BE2C (cell line): ENCODE measurements at regions not wholly inside any gene's neighbourhood (a gene's known extent, or its start where the extent isn't known, plus 50 kb on each side); places are given as distances from the start of the nearest gene placed in this dataset.
"Not testable (repeated sequence)": the region's sequence is repeated elsewhere in the genome, so short reads cannot be mapped to it uniquely, and the experiment has no call there.

Experiments used
- DNase-seq: peaks from one replicate; pipeline ENCODE4 v3.0.0-alpha.2; 2020
- H3K27me3 ChIP-seq: fragments of 250-450 bp; sonication (Bioruptor Pico); 2 replicates; pipeline ENCODE4 v1.5.1; 2020; ENCODE audit warnings: mild to moderate bottlenecking
- H3K36me3 ChIP-seq: fragments of 250-450 bp; sonication (Bioruptor Pico); 2 replicates; pipeline ENCODE4 v1.5.1; 2020; ENCODE audit warnings: mild to moderate bottlenecking
- H3K4me1 ChIP-seq: fragments of 250-450 bp; sonication (Bioruptor Pico); 2 replicates; pipeline ENCODE4 v1.5.1; 2020
- H3K4me3 ChIP-seq: 2 replicates; pipeline ENCODE4 v1.5.1; 2011; ENCODE audit warnings: low read depth, low read length
- H3K9me3 ChIP-seq: fragments of 250-450 bp; sonication (Bioruptor Pico); 2 replicates; pipeline ENCODE4 v1.5.1; 2020
- TF ChIP-seq, protein P1 (sequence below): IDR thresholded peaks from 2 replicates; pipeline ENCODE4 v1.5.1; 2012; ENCODE audit warnings: mild to moderate bottlenecking, low read depth, low read length

DNA sequence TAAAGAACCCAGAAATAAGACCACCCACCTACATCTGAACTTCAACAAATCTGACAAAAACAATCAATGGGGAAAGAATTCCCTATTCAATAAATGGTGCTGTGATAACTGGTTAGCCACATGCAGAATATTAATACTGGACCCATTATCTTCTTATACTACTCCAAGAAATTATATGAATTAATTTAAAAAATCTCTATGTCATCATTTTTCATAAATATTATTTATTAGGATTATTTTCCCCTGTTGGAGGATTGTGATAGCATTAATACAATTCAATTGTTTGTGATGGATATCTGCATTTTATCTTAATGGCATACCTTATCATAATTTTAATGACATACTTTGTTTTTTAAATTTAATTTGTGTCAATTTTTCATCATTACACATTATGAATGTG, 682.2 kb upstream of the CTNND2 start:
- TF ChIP-seq, protein P1, sequence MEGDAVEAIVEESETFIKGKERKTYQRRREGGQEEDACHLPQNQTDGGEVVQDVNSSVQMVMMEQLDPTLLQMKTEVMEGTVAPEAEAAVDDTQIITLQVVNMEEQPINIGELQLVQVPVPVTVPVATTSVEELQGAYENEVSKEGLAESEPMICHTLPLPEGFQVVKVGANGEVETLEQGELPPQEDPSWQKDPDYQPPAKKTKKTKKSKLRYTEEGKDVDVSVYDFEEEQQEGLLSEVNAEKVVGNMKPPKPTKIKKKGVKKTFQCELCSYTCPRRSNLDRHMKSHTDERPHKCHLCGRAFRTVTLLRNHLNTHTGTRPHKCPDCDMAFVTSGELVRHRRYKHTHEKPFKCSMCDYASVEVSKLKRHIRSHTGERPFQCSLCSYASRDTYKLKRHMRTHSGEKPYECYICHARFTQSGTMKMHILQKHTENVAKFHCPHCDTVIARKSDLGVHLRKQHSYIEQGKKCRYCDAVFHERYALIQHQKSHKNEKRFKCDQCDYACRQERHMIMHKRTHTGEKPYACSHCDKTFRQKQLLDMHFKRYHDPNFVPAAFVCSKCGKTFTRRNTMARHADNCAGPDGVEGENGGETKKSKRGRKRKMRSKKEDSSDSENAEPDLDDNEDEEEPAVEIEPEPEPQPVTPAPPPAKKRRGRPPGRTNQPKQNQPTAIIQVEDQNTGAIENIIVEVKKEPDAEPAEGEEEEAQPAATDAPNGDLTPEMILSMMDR = no peak
- H3K9me3 ChIP-seq = no peaks in the 10 kb centered on the region
- H3K4me1 ChIP-seq = no peaks in the 10 kb centered on the region
- H3K4me3 ChIP-seq = no peak overlapping the region
- no peaks in the 10 kb centered on the region for H3K27me3 ChIP-seq
- DNase-seq = no peak
- no peaks in the 10 kb centered on the region for H3K36me3 ChIP-seq

DNA sequence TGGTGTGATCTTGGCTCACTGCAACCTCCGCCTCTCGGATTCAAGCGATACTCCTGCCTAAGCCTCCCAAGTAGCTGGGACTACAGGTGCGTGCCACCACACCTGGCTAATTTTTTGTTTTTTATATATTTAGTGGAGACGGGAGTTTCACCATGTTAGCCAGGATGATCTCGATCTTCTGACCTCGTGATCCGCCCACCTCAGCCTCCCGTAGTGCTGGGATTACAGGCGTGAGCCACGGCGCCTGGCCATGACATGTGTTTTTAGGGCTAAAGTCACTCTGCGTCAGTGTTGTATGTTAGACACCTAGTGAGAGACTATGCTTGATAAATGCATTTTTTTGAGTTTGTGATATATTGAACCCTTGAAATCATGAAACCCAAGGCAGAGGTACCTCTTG, 674.6 kb upstream of the CTNND2 start:
- not testable (repeated sequence) for DNase-seq, H3K4me3 ChIP-seq, H3K36me3 ChIP-seq, H3K27me3 ChIP-seq, H3K9me3 ChIP-seq, H3K4me1 ChIP-seq

DNA sequence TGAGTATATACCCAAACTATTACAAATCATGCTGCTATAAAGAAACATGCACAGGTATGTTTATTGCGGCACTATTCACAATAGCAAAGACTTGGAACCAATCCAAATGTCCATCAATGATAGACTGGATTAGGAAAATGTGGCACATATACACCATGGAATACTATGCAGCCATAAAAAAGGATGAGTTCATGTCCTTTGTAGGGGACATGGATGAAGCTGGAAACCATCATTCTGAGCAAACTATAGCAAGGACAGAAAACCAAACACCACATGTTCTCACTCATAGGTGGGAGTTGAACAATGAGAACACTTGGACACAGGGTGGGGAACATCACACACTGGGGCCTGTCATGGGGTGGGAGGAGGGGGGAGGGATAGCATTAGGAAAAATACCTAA, 672.7 kb upstream of the CTNND2 start:
- not testable (repeated sequence) for DNase-seq, H3K36me3 ChIP-seq, H3K4me1 ChIP-seq, H3K4me3 ChIP-seq, H3K27me3 ChIP-seq, H3K9me3 ChIP-seq

DNA sequence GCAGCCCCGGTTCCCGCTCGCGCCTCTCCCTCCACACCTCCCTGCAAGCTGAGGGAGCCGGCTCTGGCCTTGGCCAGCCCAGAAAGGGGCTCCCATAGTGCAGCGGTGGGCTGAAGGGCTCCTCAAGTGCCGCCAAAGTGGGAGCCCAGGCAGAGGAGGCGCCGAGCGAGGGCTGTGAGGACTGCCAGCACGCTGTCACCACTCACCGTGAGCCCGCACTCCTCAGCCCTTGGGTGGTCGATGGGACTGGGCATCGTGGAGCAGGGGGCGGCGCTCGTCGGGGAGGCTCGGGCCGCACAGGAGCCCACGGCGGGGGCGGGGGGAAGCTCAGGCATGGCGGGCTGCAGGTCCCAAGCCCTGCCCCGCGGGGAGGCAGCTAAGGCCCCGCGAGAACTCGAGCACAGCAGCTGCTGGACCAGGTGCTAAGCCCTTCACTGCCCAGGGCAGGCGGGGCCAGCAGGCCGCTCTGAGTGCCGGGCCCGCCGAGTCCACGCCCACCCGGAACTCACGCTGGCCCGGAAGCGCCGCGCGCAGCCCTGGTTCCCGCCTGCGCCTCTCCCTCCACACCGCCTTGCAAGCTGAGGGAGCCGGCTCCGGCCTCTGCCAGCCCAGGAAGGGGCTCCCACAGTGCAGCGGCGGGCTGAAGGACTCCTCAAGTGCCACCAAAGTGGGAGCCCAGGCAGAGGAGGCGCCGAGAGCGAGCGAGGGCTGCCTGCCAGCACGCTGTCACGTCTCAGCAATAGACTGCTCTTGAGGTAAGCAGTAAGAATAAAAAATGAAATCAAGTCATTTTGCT, 670.2 kb upstream of the CTNND2 start:
- not testable (repeated sequence) for H3K4me1 ChIP-seq, H3K9me3 ChIP-seq, H3K4me3 ChIP-seq, H3K27me3 ChIP-seq, DNase-seq, H3K36me3 ChIP-seq

DNA sequence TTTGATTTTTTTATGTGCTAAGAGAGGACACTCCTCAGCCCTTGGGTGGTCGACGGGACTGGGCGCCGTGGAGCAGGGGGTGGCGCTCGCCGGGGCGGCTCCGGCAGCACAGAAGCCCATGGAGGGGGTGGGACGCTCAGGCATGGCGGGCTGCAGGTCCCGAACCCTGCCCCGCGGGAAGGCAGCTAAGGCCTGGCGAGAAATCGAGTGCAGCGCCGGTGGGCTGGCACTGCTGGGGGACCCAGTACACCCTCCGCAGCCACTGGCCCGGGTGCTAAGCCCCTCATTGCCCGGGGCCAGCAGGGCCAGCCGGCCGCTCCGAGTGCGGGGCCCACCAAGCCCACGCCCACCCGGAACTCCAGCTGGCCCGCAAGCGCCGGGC, 669.7 kb upstream of the CTNND2 start:
- not testable (repeated sequence) for H3K4me3 ChIP-seq, DNase-seq, H3K9me3 ChIP-seq, H3K27me3 ChIP-seq, H3K36me3 ChIP-seq, H3K4me1 ChIP-seq

DNA sequence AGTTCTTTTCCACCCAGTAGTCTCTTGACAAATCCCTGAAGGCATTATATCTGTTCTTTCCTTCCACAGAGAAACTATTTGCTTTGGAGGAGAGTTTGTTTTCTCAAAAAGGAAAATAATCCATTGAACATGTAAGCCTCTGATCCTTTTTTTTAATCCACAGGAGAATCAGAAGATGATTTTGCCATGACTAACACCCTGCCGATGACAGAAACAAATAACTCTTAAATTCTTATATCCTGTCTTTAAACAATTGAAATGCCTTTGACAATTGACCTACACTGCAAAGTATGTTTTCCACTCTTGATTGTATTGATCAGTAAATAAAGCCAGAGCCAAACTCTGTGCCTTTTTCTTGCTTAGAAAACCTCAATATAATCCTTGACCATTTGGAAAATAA, 666.4 kb upstream of the CTNND2 start:
- Histone ChIP-seq H3K9me3 (no peaks in the 10 kb centered on the region), H3K27me3 (no peaks in the 10 kb centered on the region), H3K4me3 (no peak overlapping the region), H3K36me3 (no peaks in the 10 kb centered on the region), H3K4me1 (no peaks in the 10 kb centered on the region)
- TF ChIP-seq, protein P1 = no peak
- no peak for DNase-seq

DNA sequence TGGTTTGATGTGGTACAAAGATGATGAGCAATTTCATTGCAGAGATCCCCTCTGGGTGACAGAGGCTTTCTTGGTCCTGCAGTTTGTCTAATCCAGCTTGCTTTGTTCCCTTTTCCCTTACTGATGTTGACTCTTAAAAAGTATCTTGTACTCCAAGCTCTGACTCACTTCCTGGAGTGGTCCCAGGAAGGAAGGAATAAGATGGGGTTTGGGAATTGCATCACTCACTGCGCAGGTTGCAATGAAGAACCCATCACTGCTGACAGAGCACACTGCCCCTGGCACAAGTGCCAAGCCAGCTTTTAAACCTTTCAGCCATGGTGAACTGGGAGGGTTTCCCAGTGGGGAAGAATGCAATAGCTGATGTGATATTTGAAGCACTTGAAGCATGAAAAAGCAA, 662.2 kb upstream of the CTNND2 start:
- H3K27me3 ChIP-seq = no peaks in the 10 kb centered on the region
- H3K4me1 ChIP-seq = no peaks in the 10 kb centered on the region
- H3K9me3 ChIP-seq = no peaks in the 10 kb centered on the region
- no peaks in the 10 kb centered on the region for H3K36me3 ChIP-seq
- DNase-seq = no peak
- H3K4me3 ChIP-seq = no peak overlapping the region
- TF ChIP-seq, protein P1 = no peak

DNA sequence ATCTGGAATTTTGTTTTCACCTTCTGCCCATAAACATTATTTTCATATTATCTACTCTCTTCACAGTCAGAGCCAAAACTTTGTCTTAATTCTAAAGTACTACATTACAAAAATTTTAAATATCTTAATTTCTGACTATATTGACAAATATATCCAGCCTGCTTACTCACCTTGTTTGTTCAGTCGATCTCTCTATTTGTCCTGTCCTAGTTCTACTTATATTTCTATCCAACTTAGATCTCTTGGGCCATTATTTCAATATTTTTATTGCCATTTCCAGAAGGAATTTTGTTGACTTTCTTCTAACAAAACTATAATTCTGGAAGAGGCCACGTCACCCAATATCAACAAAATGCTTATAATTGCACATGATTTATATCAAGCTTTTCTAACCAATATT, 652.8 kb upstream of the CTNND2 start:
- Histone ChIP-seq H3K9me3 (no peaks in the 10 kb centered on the region), H3K36me3 (no peaks in the 10 kb centered on the region), H3K4me3 (no peak overlapping the region), H3K4me1 (no peaks in the 10 kb centered on the region), H3K27me3 (no peaks in the 10 kb centered on the region)
- no peak for DNase-seq
- TF ChIP-seq, protein P1 = no peak
